Erythroblast (primary cell): ENCODE measurements at regions not wholly inside any gene's neighbourhood (a gene's known extent, or its start where the extent isn't known, plus 50 kb on each side); places are given as distances from the start of the nearest gene placed in this dataset.

ENCODE experiments used
- GATA1 ChIP-seq: IDR thresholded peaks from 2 replicates; pipeline ENCODE4 v1.6.1; 2011; ENCODE audit warnings: low read depth, mild to moderate bottlenecking, control low read depth, low read length, moderate library complexity
- POLR2A ChIP-seq: IDR thresholded peaks from 2 replicates; pipeline ENCODE4 v1.6.1; 2011; ENCODE audit warnings: mild to moderate bottlenecking, low read length

- TF ChIP-seq POLR2A (no peak), GATA1 (no peak)
These were observed 919.6 kb upstream of the EPHA6 start for GRCh38 chr3:95894820-95895219.
